ENCODE measurements at regions not wholly inside any gene's neighbourhood (a gene's known extent, or its start where the extent isn't known, plus 50 kb on each side); places are given as distances from the start of the nearest gene placed in this dataset.

DNA sequence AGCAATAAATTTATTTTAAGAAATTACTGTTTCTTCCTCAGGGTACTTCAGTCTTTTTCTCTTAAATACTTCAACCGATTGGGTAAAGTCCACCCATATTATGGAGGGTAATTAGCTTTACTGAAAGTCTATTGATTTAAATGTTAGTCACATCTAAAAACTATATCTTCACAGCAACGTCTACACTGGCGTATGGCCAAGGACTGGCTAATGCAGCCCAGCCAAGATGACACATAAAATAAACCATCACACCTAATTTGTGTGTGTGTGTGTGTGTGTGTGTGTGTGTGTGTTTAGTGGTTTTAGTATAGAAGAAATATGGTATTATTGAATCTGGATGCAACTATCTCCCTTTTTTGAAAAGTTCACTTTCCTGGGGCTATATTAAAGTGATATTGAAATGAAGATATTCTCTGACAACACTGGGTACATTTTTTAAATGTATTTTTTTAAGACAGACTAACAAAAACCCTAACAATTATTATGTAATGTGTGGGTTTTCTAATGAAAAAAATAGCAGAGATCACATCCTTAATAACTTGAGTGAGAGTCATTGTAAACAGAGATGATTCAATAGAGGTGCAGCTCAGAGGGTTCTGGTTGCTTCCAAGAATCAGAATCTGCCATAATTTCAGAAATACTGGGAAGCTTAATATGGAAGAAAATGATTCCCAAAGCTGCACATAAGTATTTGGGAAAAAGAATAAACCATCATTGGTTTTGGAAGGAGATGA is 584.2 kb upstream of the MBL2 start:
- TF ChIP-seq, protein P1, sequence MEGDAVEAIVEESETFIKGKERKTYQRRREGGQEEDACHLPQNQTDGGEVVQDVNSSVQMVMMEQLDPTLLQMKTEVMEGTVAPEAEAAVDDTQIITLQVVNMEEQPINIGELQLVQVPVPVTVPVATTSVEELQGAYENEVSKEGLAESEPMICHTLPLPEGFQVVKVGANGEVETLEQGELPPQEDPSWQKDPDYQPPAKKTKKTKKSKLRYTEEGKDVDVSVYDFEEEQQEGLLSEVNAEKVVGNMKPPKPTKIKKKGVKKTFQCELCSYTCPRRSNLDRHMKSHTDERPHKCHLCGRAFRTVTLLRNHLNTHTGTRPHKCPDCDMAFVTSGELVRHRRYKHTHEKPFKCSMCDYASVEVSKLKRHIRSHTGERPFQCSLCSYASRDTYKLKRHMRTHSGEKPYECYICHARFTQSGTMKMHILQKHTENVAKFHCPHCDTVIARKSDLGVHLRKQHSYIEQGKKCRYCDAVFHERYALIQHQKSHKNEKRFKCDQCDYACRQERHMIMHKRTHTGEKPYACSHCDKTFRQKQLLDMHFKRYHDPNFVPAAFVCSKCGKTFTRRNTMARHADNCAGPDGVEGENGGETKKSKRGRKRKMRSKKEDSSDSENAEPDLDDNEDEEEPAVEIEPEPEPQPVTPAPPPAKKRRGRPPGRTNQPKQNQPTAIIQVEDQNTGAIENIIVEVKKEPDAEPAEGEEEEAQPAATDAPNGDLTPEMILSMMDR (IDR thresholded peaks at IDR 0.05; ENCODE audit: poor library complexity, severe bottlenecking) = no peak
- TF ChIP-seq TAF1 (IDR thresholded peaks at IDR 0.05; ENCODE audit: low read depth) (no peak), POLR2AphosphoS5 (IDR thresholded peaks at IDR 0.05) (no peak), EZH2 (IDR thresholded peaks at IDR 0.05; ENCODE audit: borderline replicate concordance, insufficient read depth, low read length, poor library complexity, severe bottlenecking) (no peak), EP300 (conservative IDR thresholded peaks at IDR 0.05; ENCODE audit: poor library complexity, severe bottlenecking) (no peak), RAD21 (conservative IDR thresholded peaks at IDR 0.05) (no peak), MXI1 (conservative IDR thresholded peaks at IDR 0.05; ENCODE audit: poor library complexity, severe bottlenecking) (no peak), SMC3 (conservative IDR thresholded peaks at IDR 0.05; ENCODE audit: poor library complexity) (no peak)
- TF ChIP-seq, protein P2, sequence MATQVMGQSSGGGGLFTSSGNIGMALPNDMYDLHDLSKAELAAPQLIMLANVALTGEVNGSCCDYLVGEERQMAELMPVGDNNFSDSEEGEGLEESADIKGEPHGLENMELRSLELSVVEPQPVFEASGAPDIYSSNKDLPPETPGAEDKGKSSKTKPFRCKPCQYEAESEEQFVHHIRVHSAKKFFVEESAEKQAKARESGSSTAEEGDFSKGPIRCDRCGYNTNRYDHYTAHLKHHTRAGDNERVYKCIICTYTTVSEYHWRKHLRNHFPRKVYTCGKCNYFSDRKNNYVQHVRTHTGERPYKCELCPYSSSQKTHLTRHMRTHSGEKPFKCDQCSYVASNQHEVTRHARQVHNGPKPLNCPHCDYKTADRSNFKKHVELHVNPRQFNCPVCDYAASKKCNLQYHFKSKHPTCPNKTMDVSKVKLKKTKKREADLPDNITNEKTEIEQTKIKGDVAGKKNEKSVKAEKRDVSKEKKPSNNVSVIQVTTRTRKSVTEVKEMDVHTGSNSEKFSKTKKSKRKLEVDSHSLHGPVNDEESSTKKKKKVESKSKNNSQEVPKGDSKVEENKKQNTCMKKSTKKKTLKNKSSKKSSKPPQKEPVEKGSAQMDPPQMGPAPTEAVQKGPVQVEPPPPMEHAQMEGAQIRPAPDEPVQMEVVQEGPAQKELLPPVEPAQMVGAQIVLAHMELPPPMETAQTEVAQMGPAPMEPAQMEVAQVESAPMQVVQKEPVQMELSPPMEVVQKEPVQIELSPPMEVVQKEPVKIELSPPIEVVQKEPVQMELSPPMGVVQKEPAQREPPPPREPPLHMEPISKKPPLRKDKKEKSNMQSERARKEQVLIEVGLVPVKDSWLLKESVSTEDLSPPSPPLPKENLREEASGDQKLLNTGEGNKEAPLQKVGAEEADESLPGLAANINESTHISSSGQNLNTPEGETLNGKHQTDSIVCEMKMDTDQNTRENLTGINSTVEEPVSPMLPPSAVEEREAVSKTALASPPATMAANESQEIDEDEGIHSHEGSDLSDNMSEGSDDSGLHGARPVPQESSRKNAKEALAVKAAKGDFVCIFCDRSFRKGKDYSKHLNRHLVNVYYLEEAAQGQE (IDR thresholded peaks at IDR 0.05; ENCODE audit: borderline replicate concordance) = no peak
